PFSK-1 (cell line): ENCODE measurements at regions not wholly inside any gene's neighbourhood (a gene's known extent, or its start where the extent isn't known, plus 50 kb on each side); places are given as distances from the start of the nearest gene placed in this dataset.

ENCODE experiments used
- FOXP2 ChIP-seq: optimal IDR thresholded peaks from 2 replicates; pipeline ENCODE3; 2011; ENCODE audit warnings: borderline replicate concordance, control low read depth, inconsistent platforms; ENCODE audit not compliant: insufficient read depth; ENCODE audit errors: extremely low read length, extremely low read depth
- POLR2AphosphoS5 ChIP-seq: IDR thresholded peaks from 2 replicates; pipeline ENCODE4 v1.6.1; 2012; ENCODE audit warnings: low read depth, mild to moderate bottlenecking, control low read depth, low read length, moderate library complexity
- REST ChIP-seq, 2 experiments: IDR thresholded peaks; 2 replicates each; pipeline versions ENCODE4 v1.6.1 to v1.8.0; 2011 to 2012; ENCODE audit warnings: low read depth in 2 of 2, low read length in 2 of 2, control low read depth in 1 of 2, inconsistent platforms in 1 of 2, mild to moderate bottlenecking in 1 of 2, moderate library complexity in 1 of 2; ENCODE audit not compliant: insufficient read depth in 1 of 2
- SIN3A ChIP-seq: IDR thresholded peaks from 2 replicates; pipeline ENCODE4 v1.6.1; 2012; ENCODE audit warnings: mild to moderate bottlenecking, low read length, moderate library complexity, borderline replicate concordance; ENCODE audit not compliant: insufficient read depth
- TAF1 ChIP-seq: IDR thresholded peaks from 2 replicates; pipeline ENCODE4 v1.6.1; 2012; ENCODE audit warnings: low read length, control low read depth, borderline replicate concordance; ENCODE audit not compliant: insufficient read depth

DNA sequence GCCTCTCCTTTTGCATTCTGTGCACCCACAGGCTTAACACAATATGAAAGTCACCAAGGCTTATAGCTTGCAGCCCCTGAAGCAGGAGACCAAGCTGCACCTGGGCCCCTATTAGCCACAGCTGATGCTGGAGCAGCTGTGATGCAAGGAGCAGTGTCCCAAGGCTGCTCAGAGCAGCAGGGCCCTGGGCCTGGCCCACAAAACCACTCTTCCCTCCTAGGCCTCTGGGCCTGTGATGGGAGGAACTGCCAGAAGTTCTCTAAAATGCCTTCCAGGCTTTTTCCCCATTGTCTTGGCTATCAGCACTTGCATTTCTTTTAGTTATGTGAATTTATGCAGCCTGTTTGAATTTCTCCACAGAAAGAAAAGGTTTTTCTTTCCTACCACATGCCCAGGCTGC, 89.5 kb upstream of the KCTD3 start:
- TF ChIP-seq TAF1 (no peak), SIN3A (no peak), REST (IDR thresholded peaks at IDR 0.05; ENCODE audit: insufficient read depth in 1 of 2, low read depth in 2 of 2, low read length in 2 of 2) (no peak), FOXP2 (no peak)

DNA sequence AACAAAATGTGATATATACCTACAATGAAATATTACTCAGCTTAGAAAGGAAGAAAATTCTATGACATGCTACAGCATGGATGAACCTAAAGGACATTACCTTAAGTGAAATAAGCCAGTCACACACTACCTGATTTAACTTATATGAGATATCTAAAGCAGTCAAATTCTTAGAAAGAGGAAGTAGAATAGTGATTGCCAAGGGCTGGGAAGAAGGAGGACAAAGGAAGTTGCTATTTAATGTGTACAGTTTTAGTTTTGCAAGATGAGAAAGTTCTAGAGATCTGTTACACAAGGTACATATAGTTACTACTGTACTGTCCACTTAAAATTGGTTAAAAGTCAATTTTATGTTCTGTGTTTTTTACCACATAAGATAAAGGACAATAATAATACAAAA, 87.5 kb upstream of the KCTD3 start:
- TF ChIP-seq POLR2AphosphoS5 (no peak), REST (IDR thresholded peaks at IDR 0.05; ENCODE audit: insufficient read depth in 1 of 2, low read depth in 2 of 2, low read length in 2 of 2) (no peak), FOXP2 (no peak), SIN3A (no peak)

GRCh38 chr1:215482079-215482478, 85.0 kb upstream of the KCTD3 start:
- TF ChIP-seq TAF1 (no peak), REST (IDR thresholded peaks at IDR 0.05; ENCODE audit: insufficient read depth in 1 of 2, low read depth in 2 of 2, low read length in 2 of 2) (no peak), POLR2AphosphoS5 (no peak), FOXP2 (no peak), SIN3A (no peak)

DNA sequence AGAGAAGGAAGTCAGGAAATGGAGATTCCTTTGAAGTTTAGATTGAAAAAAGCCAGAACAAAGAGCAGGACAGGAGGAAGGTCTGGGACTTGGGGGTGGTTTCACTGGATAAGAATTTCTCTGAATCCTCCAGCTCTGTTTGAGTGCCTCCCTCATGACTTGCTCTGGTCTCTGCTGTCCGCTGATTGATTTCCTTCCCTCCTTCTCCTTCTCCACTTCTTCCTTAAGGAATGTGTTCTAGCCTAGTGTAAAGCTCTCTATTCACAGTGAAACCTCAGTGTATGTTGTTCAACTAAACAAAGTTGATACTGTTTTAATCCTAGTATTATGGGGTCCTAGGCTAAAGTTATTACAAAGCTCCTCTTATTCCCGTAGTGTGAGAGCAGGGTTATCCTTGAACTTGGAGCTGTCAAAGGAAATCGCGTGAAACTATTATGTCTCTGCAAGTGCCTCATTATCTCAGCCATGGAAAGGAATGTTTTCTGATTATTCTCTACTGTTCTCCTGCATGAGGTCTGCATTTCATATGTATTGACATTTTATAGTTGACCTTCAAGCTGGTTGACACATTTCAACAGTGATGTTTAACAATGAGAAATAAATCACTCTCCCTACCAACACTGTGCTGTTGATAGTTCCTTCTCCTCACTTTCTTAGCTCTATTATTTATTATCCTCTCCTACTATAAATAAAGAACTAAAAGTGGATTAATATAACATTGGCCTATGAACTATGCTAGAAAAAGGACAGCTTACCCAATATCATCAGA, 82.7 kb upstream of the KCTD3 start:
- TF ChIP-seq TAF1: no peak
- no peak for TF ChIP-seq FOXP2
- TF ChIP-seq REST (IDR thresholded peaks at IDR 0.05; ENCODE audit: insufficient read depth in 1 of 2, low read depth in 2 of 2, low read length in 2 of 2): no peak
- TF ChIP-seq SIN3A: no peak
- no peak for TF ChIP-seq POLR2AphosphoS5

GRCh38 chr1:215487466-215487865, 79.6 kb upstream of the KCTD3 start:
- TF ChIP-seq REST (IDR thresholded peaks at IDR 0.05; ENCODE audit: insufficient read depth in 1 of 2, low read depth in 2 of 2, low read length in 2 of 2) (no peak), FOXP2 (no peak), POLR2AphosphoS5 (no peak), TAF1 (no peak), SIN3A (no peak)
